HG02884 (cell line): ENCODE measurements at regions not wholly inside any gene's neighbourhood (a gene's known extent, or its start where the extent isn't known, plus 50 kb on each side); places are given as distances from the start of the nearest gene placed in this dataset.

Experiments
- ATAC-seq: cut with Tn5 transposase; IDR thresholded peaks from one replicate; pipeline ENCODE4 v1.9.1; 2021; ENCODE audit warnings: mild to moderate bottlenecking, moderate library complexity; ENCODE audit not compliant: unreplicated experiment

- ATAC-seq, result no peak
Measured at GRCh38 chr6:105991561-105992314, 94.4 kb upstream of the PRDM1 start.

- no peak for ATAC-seq
Measured at GRCh38 chr6:105990151-105990550, 96.0 kb upstream of the PRDM1 start.

GRCh38 chr6:105988812-105989577, 97.1 kb upstream of the PRDM1 start:
- ATAC-seq, result no peak

GRCh38 chr6:105988321-105988720, 97.8 kb upstream of the PRDM1 start:
- ATAC-seq, result no peak

GRCh38 chr6:105987516-105987915, 98.6 kb upstream of the PRDM1 start:
- ATAC-seq, result no peak

GRCh38 chr6:105986998-105987397, 99.1 kb upstream of the PRDM1 start:
- ATAC-seq, result no peak

GRCh38 chr6:105985816-105986632, 100.1 kb upstream of the PRDM1 start:
- ATAC-seq, result no peak

GRCh38 chr6:105985098-105985815, 100.9 kb upstream of the PRDM1 start:
- no peak for ATAC-seq

GRCh38 chr6:105983763-105984162, 102.4 kb upstream of the PRDM1 start:
- no peak for ATAC-seq

- ATAC-seq, result no peak
Measured at GRCh38 chr6:105982761-105983540, 103.2 kb upstream of the PRDM1 start.

- ATAC-seq, result no peak
Measured at GRCh38 chr6:105981888-105982358, 104.2 kb upstream of the PRDM1 start.

GRCh38 chr6:105981002-105981887, 104.9 kb upstream of the PRDM1 start:
- no peak for ATAC-seq

GRCh38 chr6:105978974-105979373, 107.2 kb upstream of the PRDM1 start:
- no peak for ATAC-seq

- no peak for ATAC-seq
Measured at GRCh38 chr6:105977934-105978504, 108.1 kb upstream of the PRDM1 start.

- no peak for ATAC-seq
Measured at GRCh38 chr6:105974986-105975385, 111.2 kb upstream of the PRDM1 start.

GRCh38 chr6:105972440-105972839, 113.7 kb upstream of the PRDM1 start:
- ATAC-seq, result no peak

GRCh38 chr6:105968603-105969333, 117.4 kb upstream of the PRDM1 start:
- ATAC-seq, result no peak
